ENCODE measurements at regions not wholly inside any gene's neighbourhood (a gene's known extent, or its start where the extent isn't known, plus 50 kb on each side); places are given as distances from the start of the nearest gene placed in this dataset.

- TF ChIP-seq EZH2 (IDR thresholded peaks at IDR 0.05; ENCODE audit: low read depth, low read length, severe bottlenecking) (no peak), YY1 (IDR thresholded peaks at IDR 0.05; ENCODE audit: low read depth, low read length) (no peak), SP1 (IDR thresholded peaks at IDR 0.05; ENCODE audit: low read depth, low read length) (no peak), ATF3 (IDR thresholded peaks at IDR 0.05; ENCODE audit: insufficient read depth, low read depth, low read length) (no peak)
These were observed 150.8 kb downstream of the SHANK2 start for GRCh38 chr11:71101606-71102005.

Data from H1 (cell line).